OCI-LY1 (cell line): ENCODE measurements at regions not wholly inside any gene's neighbourhood (a gene's known extent, or its start where the extent isn't known, plus 50 kb on each side); places are given as distances from the start of the nearest gene placed in this dataset.

Experiments
- H2AFZ ChIP-seq: fragments of 200-600 bp; sonication (generic), shearing (Covaris generic); 2 replicates; pipeline ENCODE4 v1.6.0; 2014; ENCODE audit warnings: antibody characterized with exemption, mild to moderate bottlenecking, low read length
- H3F3A ChIP-seq: fragments of 200-600 bp; sonication (generic), shearing (Covaris generic); 2 replicates; pipeline ENCODE4 v1.6.0; 2014; ENCODE audit warnings: mild to moderate bottlenecking, antibody characterized with exemption, low read length, moderate library complexity; ENCODE audit not compliant: insufficient read depth
- H3K27ac ChIP-seq: fragments of 200-600 bp; sonication (generic); 2 replicates; pipeline ENCODE4 v1.5.1; 2014; ENCODE audit warnings: low read length, mixed run types, mild to moderate bottlenecking, low read depth; ENCODE audit not compliant: poor library complexity, severe bottlenecking
- H3K27me3 ChIP-seq: fragments of 200-600 bp; sonication (generic); 2 replicates; pipeline ENCODE4 v1.6.0; 2014; ENCODE audit warnings: antibody characterized with exemption, mild to moderate bottlenecking, low read length, moderate library complexity; ENCODE audit not compliant: insufficient read depth
- H3K36me3 ChIP-seq: fragments of 200-600 bp; sonication (generic); 2 replicates; pipeline ENCODE4 v1.6.1; 2014; ENCODE audit warnings: mild to moderate bottlenecking, antibody characterized with exemption, low read length, moderate library complexity, mixed read lengths; ENCODE audit not compliant: insufficient read depth
- H3K4me1 ChIP-seq: fragments of 200-600 bp; sonication (generic); 2 replicates; pipeline ENCODE4 v1.5.1; 2014; ENCODE audit warnings: mild to moderate bottlenecking, low read length, moderate library complexity; ENCODE audit not compliant: insufficient read depth, severe bottlenecking
- H3K4me2 ChIP-seq: fragments of 200-600 bp; sonication (generic), shearing (Covaris generic); 2 replicates; pipeline ENCODE4 v1.6.1; 2014; ENCODE audit warnings: low read length
- H3K4me3 ChIP-seq: fragments of 200-600 bp; sonication (generic); 2 replicates; pipeline ENCODE4 v1.5.1; 2014; ENCODE audit warnings: low read length, low read depth, mild to moderate bottlenecking, mixed read lengths; ENCODE audit not compliant: poor library complexity, severe bottlenecking
- H3K79me2 ChIP-seq: fragments of 200-600 bp; shearing (Covaris generic); 2 replicates; pipeline ENCODE4 v1.6.1; 2016; ENCODE audit warnings: mixed run types, low read length, mixed read lengths; ENCODE audit not compliant: insufficient read depth
- H3K9ac ChIP-seq: fragments of 200-600 bp; sonication (generic), shearing (Covaris generic); 2 replicates; pipeline ENCODE4 v1.6.1; 2014; ENCODE audit warnings: mild to moderate bottlenecking, low read length, mixed read lengths
- H3K9me2 ChIP-seq: fragments of 200-600 bp; sonication (generic), shearing (Covaris generic); 2 replicates; pipeline ENCODE4 v1.6.1; 2014; ENCODE audit warnings: low read depth, mild to moderate bottlenecking, low read length, mixed read lengths
- H3K9me3 ChIP-seq: fragments of 200-600 bp; shearing (Covaris generic); 2 replicates; pipeline ENCODE4 v1.6.1; 2014; ENCODE audit warnings: low read length, mixed read lengths
- H4K20me1 ChIP-seq: fragments of 200-600 bp; sonication (generic), shearing (Covaris generic); 2 replicates; pipeline ENCODE4 v1.6.0; 2016; ENCODE audit warnings: mild to moderate bottlenecking, low read length; ENCODE audit not compliant: insufficient read depth
- CTCF ChIP-seq: fragments of 200-600 bp; sonication (generic), shearing (Covaris generic); IDR thresholded peaks from 2 replicates; pipeline ENCODE4 v1.5.1; 2017; ENCODE audit warnings: mild to moderate bottlenecking, antibody characterized with exemption, low read length, moderate library complexity, mixed read lengths
- EZH2 ChIP-seq: fragments of 200-600 bp; sonication (generic), shearing (Covaris generic); IDR thresholded peaks from 2 replicates; pipeline ENCODE4 v1.8.0; 2017; ENCODE audit warnings: borderline replicate concordance, mixed run types, mild to moderate bottlenecking, antibody characterized with exemption, low read length, moderate library complexity, mixed read lengths

- no peak overlapping the region for H3K4me3 ChIP-seq
- H3K36me3 ChIP-seq = no peaks in the 10 kb centered on the region
- no peak overlapping the region for H3K4me2 ChIP-seq
- no peak for TF ChIP-seq EZH2
- TF ChIP-seq CTCF = no peak
- H3K9me3 ChIP-seq = no peaks in the 10 kb centered on the region
- H3K27me3 ChIP-seq = no peaks in the 10 kb centered on the region
- H3K4me1 ChIP-seq = no peaks in the 10 kb centered on the region
- H2AFZ ChIP-seq = no peak overlapping the region
- no peak overlapping the region for H3K9ac ChIP-seq
- H3K79me2 ChIP-seq = no peaks in the 10 kb centered on the region
- H4K20me1 ChIP-seq = no peaks in the 10 kb centered on the region
- H3F3A ChIP-seq = no peaks in the 10 kb centered on the region
- no peak overlapping the region for H3K27ac ChIP-seq
- H3K9me2 ChIP-seq = no peaks in the 10 kb centered on the region
These were observed 624.8 kb upstream of the FZD8 start for GRCh38 chr10:36266923-36267322.

DNA sequence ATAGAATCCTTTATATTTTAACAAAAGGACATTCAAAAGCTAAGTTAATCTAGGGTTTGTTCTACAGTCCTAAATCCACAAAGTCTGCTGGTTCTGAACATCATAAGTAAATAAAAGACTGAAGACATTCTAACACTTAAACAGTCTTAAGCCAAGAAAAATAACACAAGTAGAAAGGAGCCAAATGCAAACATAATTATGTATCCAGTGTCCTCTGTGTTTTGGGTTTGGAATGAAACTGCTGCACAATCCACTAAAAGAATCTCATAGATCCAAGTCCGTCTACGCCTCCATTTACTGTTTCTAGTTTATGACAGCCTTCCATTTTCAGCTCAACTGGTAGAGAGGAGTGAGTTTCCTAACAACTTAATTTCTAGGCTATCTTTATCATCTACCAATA is 623.6 kb upstream of the FZD8 start:
- Histone ChIP-seq H2AFZ (no peak overlapping the region), H3K79me2 (no peaks in the 10 kb centered on the region), H3K4me3 (no peak overlapping the region), H3K4me1 (no peaks in the 10 kb centered on the region), H3K9me3 (no peaks in the 10 kb centered on the region), H3K4me2 (no peak overlapping the region), H3K9me2 (no peaks in the 10 kb centered on the region), H4K20me1 (no peaks in the 10 kb centered on the region), H3K27ac (no peak overlapping the region), H3F3A (no peaks in the 10 kb centered on the region), H3K9ac (no peak overlapping the region), H3K27me3 (no peaks in the 10 kb centered on the region), H3K36me3 (no peaks in the 10 kb centered on the region)
- TF ChIP-seq CTCF (no peak), EZH2 (no peak)

DNA sequence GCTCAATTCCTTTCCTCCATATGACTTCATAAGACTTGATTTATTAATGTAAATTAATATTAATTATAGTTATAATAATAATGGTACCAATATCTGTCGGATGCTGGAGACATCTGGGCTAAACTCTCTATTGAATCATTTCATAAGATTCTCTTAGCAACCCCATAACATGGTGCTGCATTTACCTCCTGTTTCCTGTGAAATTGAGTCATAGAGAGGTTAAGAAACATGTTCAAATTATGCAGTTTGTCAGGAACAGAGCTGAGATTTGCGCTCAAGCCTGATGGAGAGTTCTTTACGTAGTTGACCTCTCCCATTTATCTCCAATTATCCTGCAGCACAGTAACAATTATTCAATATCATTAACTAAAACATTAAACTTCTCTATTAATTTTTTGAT is 621.8 kb upstream of the FZD8 start:
- no peak overlapping the region for H3K4me3 ChIP-seq
- H4K20me1 ChIP-seq = no peaks in the 10 kb centered on the region
- no peaks in the 10 kb centered on the region for H3K79me2 ChIP-seq
- no peaks in the 10 kb centered on the region for H3K9me3 ChIP-seq
- no peaks in the 10 kb centered on the region for H3K36me3 ChIP-seq
- H3K4me1 ChIP-seq = no peaks in the 10 kb centered on the region
- H3F3A ChIP-seq = no peaks in the 10 kb centered on the region
- no peak overlapping the region for H3K9ac ChIP-seq
- no peak overlapping the region for H3K4me2 ChIP-seq
- no peak for TF ChIP-seq EZH2
- TF ChIP-seq CTCF = no peak
- H3K27ac ChIP-seq = no peak overlapping the region
- no peaks in the 10 kb centered on the region for H3K9me2 ChIP-seq
- H3K27me3 ChIP-seq = no peaks in the 10 kb centered on the region
- H2AFZ ChIP-seq = no peak overlapping the region
